Esophagus squamous epithelium (tissue), 4 donors: ENCODE measurements at regions not wholly inside any gene's neighbourhood (a gene's known extent, or its start where the extent isn't known, plus 50 kb on each side); places are given as distances from the start of the nearest gene placed in this dataset.

ENCODE experiments used
- CTCF ChIP-seq, 6 experiments: fragments of 450-650 bp in 4 of 6; fragments of 200-600 bp in 2 of 6; sonication (generic) in 2 of 6; IDR thresholded peaks; one replicate each; pipeline ENCODE4 v1.5.1; 2016 to 2019; ENCODE audit warnings: antibody characterized with exemption in 6 of 6, mild to moderate bottlenecking in 4 of 6, moderate library complexity in 4 of 6
- POLR2A ChIP-seq, 4 donors: fragments of 450-650 bp; IDR thresholded peaks; one replicate each; pipeline ENCODE4 v1.6.1; 2017; ENCODE audit warnings: antibody characterized with exemption in 4 of 4, mild to moderate bottlenecking in 4 of 4, moderate library complexity in 3 of 4

GRCh38 chr13:69279213-69279612 lies 828.4 kb upstream of the ATXN8OS start:
- no peak for TF ChIP-seq CTCF (IDR thresholded peaks at IDR 0.05)
- no peak for TF ChIP-seq POLR2A (IDR thresholded peaks at IDR 0.05)
